ENCODE measurements at regions not wholly inside any gene's neighbourhood (a gene's known extent, or its start where the extent isn't known, plus 50 kb on each side); places are given as distances from the start of the nearest gene placed in this dataset.

DNA sequence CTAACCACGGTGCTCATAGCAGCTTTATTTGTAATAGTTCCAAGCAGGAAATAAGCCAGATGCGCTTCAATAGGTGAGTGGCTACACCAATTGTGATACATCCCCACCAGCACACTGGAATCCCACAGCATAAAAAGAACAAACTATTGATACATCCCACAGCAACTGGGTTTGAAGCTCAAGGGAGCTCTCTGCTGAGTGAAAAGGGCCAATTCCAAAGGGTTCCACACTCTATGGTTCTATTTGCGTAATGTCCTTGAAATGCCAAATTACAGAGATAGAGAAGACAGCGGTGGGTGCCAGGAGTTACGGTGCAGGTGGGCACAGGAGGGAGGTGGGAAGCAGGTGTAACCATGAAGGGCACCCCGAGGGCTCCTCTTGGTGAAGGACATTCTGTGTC lies 155.3 kb upstream of the PPP1R26 start:
- H3K36me3 Mint-ChIP-seq = no peaks in the 10 kb centered on the region
- no peaks in the 10 kb centered on the region for H3K4me1 Mint-ChIP-seq
- H3K27ac Mint-ChIP-seq = no peak overlapping the region
- H3K27me3 Mint-ChIP-seq = peaks cover 0 to 14% (median 6%) of the 10 kb centered on the region in 5 donors
- POLR2A ChIA-PET = no interaction called here
- ATAC-seq (no peak), DNase-seq (no peak)
- H3K4me3 Mint-ChIP-seq = no peak overlapping the region
- no peaks in the 10 kb centered on the region for H3K9me3 Mint-ChIP-seq

DNA sequence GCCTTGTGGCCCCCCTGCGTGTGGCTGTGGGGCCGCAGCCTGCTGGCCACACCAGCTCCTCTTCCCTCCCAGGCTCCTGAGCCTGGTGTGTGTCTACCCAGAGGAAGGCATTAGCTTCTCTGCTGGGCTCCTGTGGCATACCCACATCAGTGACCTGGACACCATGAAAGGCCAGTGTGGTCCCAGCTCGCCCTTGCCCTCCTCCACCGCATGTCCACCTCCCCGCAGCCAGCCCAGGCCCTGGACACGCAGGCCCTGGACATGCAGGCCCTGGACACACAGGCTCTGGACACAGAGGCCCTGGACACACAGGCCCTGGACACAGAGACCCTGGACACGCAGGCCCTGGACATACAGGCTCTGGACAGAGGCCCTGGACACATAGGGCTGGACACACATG lies 153.4 kb upstream of the PPP1R26 start:
- H3K36me3 Mint-ChIP-seq = no peaks in the 10 kb centered on the region
- H3K27me3 Mint-ChIP-seq = peaks cover 0 to 15% (median 10%) of the 10 kb centered on the region in 5 donors
- ATAC-seq (no peak), DNase-seq (peak in 1 of 10 donors; percentile 34)
- no peak overlapping the region for H3K27ac Mint-ChIP-seq
- peaks cover 0 to 3% (median 0%) of the 10 kb centered on the region in 4 donors for H3K4me1 Mint-ChIP-seq
- POLR2A ChIA-PET = no interaction called here
- no peaks in the 10 kb centered on the region for H3K9me3 Mint-ChIP-seq
- H3K4me3 Mint-ChIP-seq = no peak overlapping the region

DNA sequence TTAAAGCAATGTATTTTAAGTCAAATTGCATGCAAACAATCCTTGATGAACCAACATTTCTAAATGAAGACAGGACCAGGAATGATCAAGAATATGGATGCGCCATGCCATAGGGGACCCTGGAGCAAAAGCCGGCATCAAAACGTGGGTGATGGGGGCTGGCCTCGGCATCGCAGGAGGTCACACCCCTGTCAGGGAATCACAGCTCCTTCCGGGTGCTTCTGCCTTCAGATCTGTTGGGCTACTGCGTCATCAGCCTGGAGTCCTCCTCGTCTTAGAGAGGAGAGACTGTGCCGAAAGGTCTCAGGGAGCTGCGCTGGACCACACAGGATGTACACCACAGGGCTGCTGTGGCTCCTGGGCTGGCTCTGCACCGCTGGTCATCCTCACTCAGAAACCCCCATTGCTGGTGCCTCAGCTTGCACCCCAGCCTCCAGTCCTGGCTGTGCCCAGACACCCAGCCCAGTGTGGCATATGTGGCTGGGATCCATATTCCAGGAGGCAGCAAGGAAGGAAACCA lies 152.9 kb upstream of the PPP1R26 start:
- POLR2A ChIA-PET = no interaction called here
- no peak for ATAC-seq
- Mint-ChIP-seq H3K4me3 (no peak overlapping the region), H3K36me3 (no peaks in the 10 kb centered on the region), H3K4me1 (peaks cover 0 to 3% (median 0%) of the 10 kb centered on the region in 4 donors), H3K27me3 (peaks cover 0 to 16% (median 11%) of the 10 kb centered on the region in 5 donors), H3K9me3 (no peaks in the 10 kb centered on the region), H3K27ac (no peak overlapping the region)
- DNase-seq = no peak

DNA sequence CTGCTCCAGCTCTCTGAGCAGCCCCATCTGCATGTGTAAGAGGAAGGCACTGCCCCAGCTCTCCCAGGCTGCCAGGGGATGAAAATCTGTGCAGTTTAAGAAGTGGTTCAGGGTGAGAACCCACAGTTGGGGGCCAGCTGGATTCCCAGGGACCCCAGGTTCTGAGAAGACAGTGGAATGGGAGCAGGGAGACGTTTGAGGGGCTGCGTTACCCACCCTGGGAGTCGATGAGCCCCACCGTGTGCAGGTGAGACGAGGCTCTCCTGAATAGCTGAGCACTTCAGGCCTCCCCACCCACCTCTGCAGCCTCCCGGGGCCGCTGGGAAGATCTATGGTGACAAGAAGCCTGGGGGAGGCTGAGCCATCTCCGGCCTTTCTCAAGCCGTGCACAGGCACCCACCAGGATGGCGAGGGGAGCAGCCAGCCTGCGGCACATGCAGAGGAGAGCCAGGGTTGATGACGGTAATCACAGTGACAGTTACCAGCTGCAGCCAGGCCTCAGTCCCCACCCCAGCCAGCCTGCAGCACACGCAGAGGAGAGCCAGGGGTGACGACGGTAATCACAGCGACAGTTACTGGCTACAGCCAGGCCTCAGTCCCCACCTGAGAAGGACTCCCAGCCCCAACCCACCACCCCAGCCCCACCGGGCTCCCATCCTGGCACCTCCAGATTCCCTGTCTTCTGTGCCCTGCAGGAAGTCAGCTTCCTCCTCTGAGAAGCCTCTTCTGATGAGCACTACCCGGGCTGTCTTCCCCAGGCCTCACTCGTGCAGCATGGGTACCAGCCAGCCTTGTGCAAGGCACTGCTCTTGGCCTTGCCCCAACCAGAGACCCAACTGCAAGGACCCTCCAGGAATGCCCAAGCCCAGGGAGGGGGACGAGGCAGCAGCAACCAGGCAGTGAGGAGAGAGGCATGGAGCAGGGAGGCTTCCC lies 150.8 kb upstream of the PPP1R26 start:
- H3K27me3 Mint-ChIP-seq = peaks cover 0 to 16% (median 10%) of the 10 kb centered on the region in 5 donors
- H3K27ac Mint-ChIP-seq = no peak overlapping the region
- peaks cover 0 to 3% (median 0%) of the 10 kb centered on the region in 4 donors for H3K4me1 Mint-ChIP-seq
- ATAC-seq (no peak), DNase-seq (peak in 1 of 10 donors; percentile 53)
- no peak overlapping the region for H3K4me3 Mint-ChIP-seq
- POLR2A ChIA-PET = no interaction called here
- no peaks in the 10 kb centered on the region for H3K36me3 Mint-ChIP-seq
- peaks cover 0 to 2% (median 0%) of the 10 kb centered on the region in 9 donors for H3K9me3 Mint-ChIP-seq

DNA sequence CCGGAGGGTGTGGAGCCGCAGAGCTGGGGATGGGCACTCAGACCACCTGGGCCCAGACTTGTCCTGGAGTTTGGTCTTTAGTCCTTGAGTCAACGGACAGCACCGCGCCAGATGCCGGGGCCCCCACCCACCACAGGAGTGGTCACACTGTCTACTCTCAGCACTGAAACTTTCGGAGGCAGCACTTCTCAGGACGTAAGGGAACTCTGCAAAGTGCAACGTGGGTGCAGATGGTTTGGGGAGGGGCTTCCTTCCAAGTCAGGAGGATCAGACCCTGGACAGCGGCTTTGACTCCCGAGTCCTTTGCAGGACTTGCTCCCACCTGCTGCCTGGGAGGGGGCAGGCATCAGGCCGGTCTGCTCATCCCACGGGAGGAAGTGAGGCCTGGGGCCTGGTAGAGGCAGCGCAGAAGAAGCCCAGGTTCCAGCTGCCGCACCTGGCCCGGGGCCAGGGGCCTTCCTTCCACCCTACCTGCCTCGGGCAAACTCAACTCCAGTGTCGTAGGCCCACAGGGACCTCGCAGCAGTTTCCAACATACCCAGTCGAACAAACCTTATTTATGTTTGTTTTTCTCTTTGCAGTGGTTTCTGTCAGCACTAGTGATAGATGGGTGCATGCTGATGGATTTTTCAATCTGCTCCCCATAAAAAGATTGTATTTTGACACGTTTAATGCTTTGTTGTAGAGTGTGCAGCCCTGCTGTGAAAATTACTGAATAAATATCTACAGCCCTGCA lies 149.8 kb upstream of the PPP1R26 start:
- Mint-ChIP-seq H3K4me3 (no peak overlapping the region), H3K9me3 (peaks cover 0 to 2% (median 0%) of the 10 kb centered on the region in 9 donors), H3K27me3 (peaks cover 0 to 16% (median 10%) of the 10 kb centered on the region in 5 donors), H3K36me3 (no peaks in the 10 kb centered on the region), H3K27ac (peak overlapping the region in 1 of 10 donors; percentile 58), H3K4me1 (peaks cover 0 to 3% (median 0%) of the 10 kb centered on the region in 4 donors)
- peak in 1 of 10 donors; percentile 47 for DNase-seq
- POLR2A ChIA-PET = no interaction called here
- no peak for ATAC-seq

DNA sequence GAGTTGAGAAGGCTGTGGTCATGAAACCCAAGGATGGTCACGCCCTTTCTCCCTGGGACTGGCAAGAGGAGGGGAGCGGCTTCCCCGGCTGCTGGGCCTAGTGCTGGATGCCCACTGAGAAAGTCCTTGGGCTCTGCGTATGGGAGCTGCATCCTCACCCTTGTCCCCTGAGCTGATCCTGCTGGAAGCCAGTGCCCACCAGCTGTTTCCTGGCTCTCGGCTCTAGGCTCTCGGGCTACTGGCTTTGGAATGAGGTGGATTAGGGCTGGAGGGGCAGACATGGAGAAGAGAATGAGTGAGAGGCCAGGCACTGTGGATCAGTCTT lies 149.3 kb upstream of the PPP1R26 start:
- DNase-seq (no peak), ATAC-seq (no peak)
- H3K27me3 Mint-ChIP-seq = peaks cover 0 to 16% (median 10%) of the 10 kb centered on the region in 5 donors
- POLR2A ChIA-PET = no interaction called here
- peaks cover 0 to 2% (median 0%) of the 10 kb centered on the region in 9 donors for H3K9me3 Mint-ChIP-seq
- H3K36me3 Mint-ChIP-seq = no peaks in the 10 kb centered on the region
- peaks cover 0 to 3% (median 0%) of the 10 kb centered on the region in 4 donors for H3K4me1 Mint-ChIP-seq
- no peak overlapping the region for H3K4me3 Mint-ChIP-seq
- H3K27ac Mint-ChIP-seq = peak overlapping the region in 1 of 10 donors; percentile 58

DNA sequence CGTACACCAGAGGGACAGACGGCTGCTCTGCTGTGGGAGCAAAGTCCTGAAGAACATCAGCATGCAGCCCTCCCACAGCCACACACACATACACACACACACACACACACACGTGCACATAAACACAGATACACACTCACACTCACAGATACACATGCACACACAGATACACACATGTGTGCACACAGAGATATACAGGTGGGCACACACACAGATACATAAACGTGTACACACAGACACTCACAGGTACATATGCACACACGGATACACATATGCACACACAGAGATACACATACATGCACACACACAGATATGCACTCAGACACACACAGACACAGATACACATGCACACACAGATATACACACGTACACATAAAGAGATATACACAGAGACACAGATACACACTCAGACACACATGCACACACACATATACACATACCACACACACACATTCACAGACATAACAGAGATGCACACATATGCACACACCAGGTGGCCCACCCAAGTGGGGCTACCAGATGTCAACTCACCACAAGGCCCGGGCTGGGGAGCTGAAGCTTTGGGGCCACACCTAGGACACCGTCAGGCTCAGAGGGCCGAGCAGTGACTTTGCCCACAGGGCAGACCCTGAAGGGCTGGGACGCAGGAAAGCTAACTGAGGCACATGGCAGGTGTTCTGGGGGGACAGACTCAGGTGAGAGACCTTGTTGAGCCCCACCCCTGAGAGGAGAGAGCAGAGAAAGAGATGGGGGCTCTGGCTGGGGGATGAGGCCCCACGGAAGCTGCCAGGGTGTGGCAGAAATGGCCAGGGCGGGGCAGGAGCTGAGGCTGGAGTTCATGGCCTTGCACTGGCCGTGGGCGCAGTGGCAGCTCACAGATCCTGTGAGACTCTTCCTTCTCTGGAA lies 148.6 kb upstream of the PPP1R26 start:
- POLR2A ChIA-PET = no interaction called here
- peaks cover 0 to 16% (median 10%) of the 10 kb centered on the region in 5 donors for H3K27me3 Mint-ChIP-seq
- no peaks in the 10 kb centered on the region for H3K36me3 Mint-ChIP-seq
- peaks cover 0 to 3% (median 0%) of the 10 kb centered on the region in 4 donors for H3K4me1 Mint-ChIP-seq
- DNase-seq (peak in 1 of 10 donors; percentile 45), ATAC-seq (no peak)
- H3K9me3 Mint-ChIP-seq = peaks cover 0 to 2% (median 0%) of the 10 kb centered on the region in 9 donors
- H3K27ac Mint-ChIP-seq = peak overlapping the region in 1 of 10 donors; percentile 4
- H3K4me3 Mint-ChIP-seq = no peak overlapping the region

DNA sequence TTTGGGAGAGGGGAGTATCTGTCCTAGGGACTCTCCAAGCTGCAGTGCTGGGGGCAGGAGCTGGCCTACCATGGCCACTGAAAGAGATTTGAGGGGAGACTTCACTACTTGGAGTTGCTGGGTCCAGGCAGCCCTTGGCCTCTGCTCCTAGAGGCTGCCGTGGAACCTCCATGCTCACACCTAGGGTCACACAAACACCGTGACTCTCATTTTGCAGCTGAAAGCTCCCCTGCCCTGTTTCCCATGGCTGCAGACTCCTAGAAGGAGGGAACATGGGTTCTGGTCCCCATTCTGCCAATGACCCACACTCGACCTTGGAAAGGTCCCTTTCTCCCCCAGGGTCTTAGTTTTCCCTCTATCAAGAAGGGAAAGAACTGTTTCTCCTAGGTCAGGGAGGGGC lies 147.1 kb upstream of the PPP1R26 start:
- Mint-ChIP-seq H3K36me3 (no peaks in the 10 kb centered on the region), H3K4me1 (peaks cover 0 to 3% (median 0%) of the 10 kb centered on the region in 4 donors), H3K4me3 (no peak overlapping the region), H3K9me3 (peaks cover 0 to 2% (median 0%) of the 10 kb centered on the region in 9 donors), H3K27ac (no peak overlapping the region), H3K27me3 (peaks cover 0 to 14% (median 7%) of the 10 kb centered on the region in 5 donors)
- DNase-seq (peak in 1 of 10 donors; percentile 46), ATAC-seq (no peak)
- POLR2A ChIA-PET = no interaction called here

DNA sequence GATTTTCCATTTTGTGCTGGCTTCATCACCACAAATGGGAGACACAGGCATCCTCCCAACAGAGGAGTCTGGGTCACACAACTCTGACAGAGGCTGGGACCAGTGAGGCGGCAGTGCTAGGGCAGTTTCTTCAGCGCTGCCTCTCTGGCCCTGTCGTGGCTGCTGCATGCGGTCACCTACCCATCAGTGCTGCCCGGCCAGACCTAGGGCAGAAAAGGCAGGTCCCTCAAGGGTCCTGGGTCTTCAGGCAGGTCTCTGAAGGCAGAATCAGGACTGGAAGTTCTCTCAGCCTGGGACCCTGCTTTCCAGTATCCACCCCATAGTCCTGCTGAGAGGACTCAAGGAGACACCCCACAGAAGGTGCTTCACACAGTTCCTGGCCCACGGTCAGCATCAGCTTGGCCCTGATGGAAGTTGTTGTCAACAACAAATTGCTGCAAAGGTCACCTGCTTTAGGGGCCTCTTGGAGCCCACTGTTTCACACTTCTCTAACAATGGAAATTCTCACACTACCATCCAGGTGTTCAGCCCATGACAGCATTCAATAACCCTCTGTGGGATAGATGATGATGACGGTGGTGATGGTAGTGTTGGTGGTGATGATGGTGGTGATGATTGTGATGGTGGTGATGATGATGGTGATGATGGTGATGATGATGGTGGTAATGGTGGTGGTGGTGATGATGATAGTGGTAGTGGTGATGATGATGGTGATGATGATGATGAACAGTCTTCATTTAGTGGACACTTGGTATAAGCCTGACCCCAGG lies 146.4 kb upstream of the PPP1R26 start:
- H3K27ac Mint-ChIP-seq = no peak overlapping the region
- H3K27me3 Mint-ChIP-seq = peaks cover 0 to 10% (median 3%) of the 10 kb centered on the region in 5 donors
- H3K36me3 Mint-ChIP-seq = no peaks in the 10 kb centered on the region
- peaks cover 0 to 2% (median 0%) of the 10 kb centered on the region in 9 donors for H3K9me3 Mint-ChIP-seq
- H3K4me3 Mint-ChIP-seq = no peak overlapping the region
- H3K4me1 Mint-ChIP-seq = peaks cover 0 to 3% (median 0%) of the 10 kb centered on the region in 4 donors
- ATAC-seq (no peak), DNase-seq (peak in 1 of 10 donors; percentile 31)
- POLR2A ChIA-PET = no interaction called here

DNA sequence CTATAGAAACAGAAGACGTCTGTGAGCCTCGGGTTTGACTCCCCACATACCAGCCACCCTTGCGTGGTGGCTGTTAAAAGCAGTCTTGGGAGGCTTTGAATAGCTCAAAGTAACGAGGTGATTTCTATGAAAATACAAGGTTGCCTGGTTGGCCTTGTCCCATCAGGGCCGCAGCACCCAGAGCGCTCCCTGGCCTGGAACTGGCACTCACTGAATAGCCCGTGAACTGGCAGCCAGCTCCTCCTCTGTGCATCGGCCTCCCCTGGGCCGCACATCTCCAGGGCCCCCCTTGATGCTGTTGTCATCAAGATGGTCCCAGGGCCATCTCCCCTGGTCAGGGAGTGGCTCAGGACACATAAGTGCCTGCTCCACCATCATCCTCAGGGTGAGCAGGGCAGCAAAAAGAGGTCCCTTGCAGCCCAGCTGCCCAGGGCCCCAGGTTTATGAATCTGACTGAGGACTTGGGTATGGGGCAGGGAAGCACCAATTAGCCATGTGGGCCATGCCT lies 144.6 kb upstream of the PPP1R26 start:
- Mint-ChIP-seq H3K9me3 (peaks cover 0 to 2% (median 0%) of the 10 kb centered on the region in 9 donors), H3K27me3 (peaks cover 0 to 16% (median 6%) of the 10 kb centered on the region in 5 donors), H3K27ac (no peak overlapping the region), H3K36me3 (no peaks in the 10 kb centered on the region), H3K4me3 (no peak overlapping the region), H3K4me1 (peaks cover 0 to 3% (median 0%) of the 10 kb centered on the region in 4 donors)
- ATAC-seq = no peak
- DNase-seq = peak in 2 of 10 donors; percentile 10 to 47
- POLR2A ChIA-PET = no interaction called here

DNA sequence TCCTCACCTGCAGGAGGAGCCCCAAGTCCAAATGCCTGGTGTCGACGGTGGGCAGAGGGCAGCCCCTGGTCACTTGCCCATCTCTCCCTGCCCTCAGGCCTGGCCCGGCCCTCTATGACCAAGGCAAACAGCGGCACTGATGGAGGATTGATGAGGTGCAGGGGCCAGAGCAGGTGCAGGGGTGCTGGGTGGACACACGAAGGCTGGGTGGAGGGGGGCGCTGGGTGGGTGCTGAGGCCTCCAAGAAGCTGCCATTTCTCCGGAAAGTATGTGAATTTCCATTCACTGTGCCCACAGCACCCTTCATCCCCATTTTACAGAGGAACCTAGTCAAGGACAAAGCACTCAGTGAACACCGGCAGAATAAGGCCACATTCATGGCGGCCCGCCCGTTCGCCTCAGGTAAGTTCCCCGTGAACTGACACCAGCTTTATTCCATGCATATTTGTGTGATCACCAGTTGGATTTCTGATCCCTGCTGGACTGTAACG lies 143.8 kb upstream of the PPP1R26 start:
- DNase-seq (peak in 1 of 10 donors; percentile 11), ATAC-seq (no peak)
- Mint-ChIP-seq H3K4me3 (no peak overlapping the region), H3K9me3 (peaks cover 0 to 2% (median 0%) of the 10 kb centered on the region in 9 donors), H3K27ac (peak overlapping the region in 1 of 10 donors; percentile 10), H3K4me1 (peaks cover 0 to 2% (median 0%) of the 10 kb centered on the region in 4 donors), H3K27me3 (peaks cover 0 to 17% (median 5%) of the 10 kb centered on the region in 5 donors), H3K36me3 (no peaks in the 10 kb centered on the region)
- POLR2A ChIA-PET = no interaction called here

All from naive thymus-derived CD8-positive, alpha-beta T cell (primary cell).